Trophoblast cell (in vitro differentiated cells and primary cell): ENCODE measurements at regions not wholly inside any gene's neighbourhood (a gene's known extent, or its start where the extent isn't known, plus 50 kb on each side); places are given as distances from the start of the nearest gene placed in this dataset.

Experiments
- DNase-seq, 2 donors: peaks; one replicate each; pipeline ENCODE4 v3.0.0-alpha.2; 2016
- H2AFZ ChIP-seq: 2 replicates; pipeline ENCODE4 v1.6.1; 2013; ENCODE audit warnings: low read length, moderate library complexity, mild to moderate bottlenecking; ENCODE audit not compliant: insufficient read depth, poor library complexity
- H2AK5ac ChIP-seq: 2 replicates; pipeline ENCODE4 v1.6.1; 2013; ENCODE audit warnings: mild to moderate bottlenecking, low read length
- H2BK120ac ChIP-seq: 2 replicates; pipeline ENCODE4 v1.6.1; 2013; ENCODE audit warnings: low read length, mild to moderate bottlenecking, moderate library complexity; ENCODE audit not compliant: insufficient read depth, poor library complexity
- H2BK12ac ChIP-seq: 2 replicates; pipeline ENCODE4 v1.6.1; 2013; ENCODE audit warnings: mild to moderate bottlenecking, low read length, moderate library complexity
- H2BK5ac ChIP-seq: 2 replicates; pipeline ENCODE4 v1.6.1; 2013; ENCODE audit warnings: low read length, low read depth, moderate library complexity, mild to moderate bottlenecking; ENCODE audit not compliant: poor library complexity
- H3K14ac ChIP-seq: 2 replicates; pipeline ENCODE4 v1.6.1; 2013; ENCODE audit warnings: mild to moderate bottlenecking, low read length
- H3K18ac ChIP-seq: 2 replicates; pipeline ENCODE4 v1.6.1; 2013; ENCODE audit warnings: mild to moderate bottlenecking, low read length
- H3K23ac ChIP-seq: 2 replicates; pipeline ENCODE4 v1.6.1; 2013; ENCODE audit warnings: low read length
- H3K27ac ChIP-seq: 2 replicates; pipeline ENCODE4 v1.5.1; 2013; ENCODE audit warnings: low read depth, mild to moderate bottlenecking, inconsistent platforms, low read length, moderate library complexity
- H3K27me3 ChIP-seq: 2 replicates; pipeline ENCODE4 v1.6.1; 2013; ENCODE audit warnings: inconsistent platforms, mild to moderate bottlenecking, low read length, moderate library complexity; ENCODE audit not compliant: insufficient read depth
- H3K36me3 ChIP-seq, 2 experiments: 1 replicate in 1 of 2; 2 replicates in 1 of 2; pipeline ENCODE4 v1.6.1; 2013; ENCODE audit warnings: low read length in 2 of 2, mild to moderate bottlenecking in 2 of 2, moderate library complexity in 1 of 2; ENCODE audit not compliant: insufficient read depth in 2 of 2, control insufficient read depth in 1 of 2
- H3K4ac ChIP-seq: 2 replicates; pipeline ENCODE4 v1.6.1; 2013; ENCODE audit warnings: low read depth, mild to moderate bottlenecking, low read length, moderate library complexity
- H3K4me1 ChIP-seq, 2 experiments: 1 replicate in 1 of 2; 2 replicates in 1 of 2; pipeline ENCODE4 v1.6.1; 2013; ENCODE audit warnings: low read length in 2 of 2, mild to moderate bottlenecking in 2 of 2, moderate library complexity in 1 of 2; ENCODE audit not compliant: insufficient read depth in 2 of 2, control insufficient read depth in 1 of 2
- H3K4me2 ChIP-seq: 2 replicates; pipeline ENCODE4 v1.6.1; 2013; ENCODE audit warnings: inconsistent platforms, mild to moderate bottlenecking, low read length, moderate library complexity
- H3K4me3 ChIP-seq: 2 replicates; pipeline ENCODE4 v1.5.1; 2013; ENCODE audit warnings: mild to moderate bottlenecking, low read depth, low read length, inconsistent platforms
- H3K79me1 ChIP-seq: one replicate; pipeline ENCODE4 v1.6.1; 2013; ENCODE audit warnings: low read length
- H3K79me2 ChIP-seq: 2 replicates; pipeline ENCODE4 v1.6.1; 2013; ENCODE audit warnings: low read length, mild to moderate bottlenecking; ENCODE audit not compliant: control insufficient read depth, insufficient read depth, poor library complexity
- H3K9ac ChIP-seq: 2 replicates; pipeline ENCODE4 v1.6.1; 2013; ENCODE audit warnings: mild to moderate bottlenecking, low read length
- H3K9me3 ChIP-seq: 2 replicates; pipeline ENCODE4 v1.6.1; 2013; ENCODE audit warnings: low read depth, mild to moderate bottlenecking, control low read depth, inconsistent platforms, low read length; ENCODE audit not compliant: insufficient read depth
- H4K12ac ChIP-seq: 2 replicates; pipeline ENCODE4 v1.6.1; 2013; ENCODE audit warnings: low read depth, mild to moderate bottlenecking, low read length, moderate library complexity
- H4K8ac ChIP-seq: 2 replicates; pipeline ENCODE4 v1.6.1; 2013; ENCODE audit warnings: low read depth, mild to moderate bottlenecking, low read length, moderate library complexity
- H4K91ac ChIP-seq: one replicate; pipeline ENCODE4 v1.6.1; 2013; ENCODE audit warnings: low read depth, mild to moderate bottlenecking, low read length, moderate library complexity
- WGBS: extraction: QIAGEN DNeasy Blood & Tissue Kit; methylation state at CpG from one replicate; pipeline ENCODE4 v1.1.7; 2013; ENCODE audit warnings: missing lambda C conversion rate; ENCODE audit not compliant: insufficient read length, insufficient coverage; ENCODE audit errors: extremely low coverage; 5-methylcytosine and 5-hydroxymethylcytosine counted together

DNA sequence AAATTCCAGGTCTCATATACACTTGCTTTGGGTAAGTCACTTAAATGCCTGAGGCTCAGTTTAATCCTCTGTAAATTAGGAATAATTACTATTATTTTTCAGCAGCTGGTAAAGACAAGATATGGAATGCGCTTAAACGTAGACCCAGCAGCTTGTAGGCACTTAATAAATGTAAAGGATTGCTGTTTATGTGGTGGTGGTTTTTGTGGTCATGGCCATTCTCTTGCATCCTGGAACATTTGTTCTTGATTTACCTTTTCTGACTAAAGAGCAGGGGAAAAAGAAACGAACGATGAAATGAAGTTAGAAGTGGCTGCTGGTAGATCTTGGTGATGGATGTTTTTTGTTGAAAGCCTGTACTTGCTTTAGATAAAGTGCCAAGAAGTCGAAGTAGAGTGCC, 195.0 kb upstream of the FOXD3 start:
- no peaks in the 10 kb centered on the region for H3K36me3 ChIP-seq

DNA sequence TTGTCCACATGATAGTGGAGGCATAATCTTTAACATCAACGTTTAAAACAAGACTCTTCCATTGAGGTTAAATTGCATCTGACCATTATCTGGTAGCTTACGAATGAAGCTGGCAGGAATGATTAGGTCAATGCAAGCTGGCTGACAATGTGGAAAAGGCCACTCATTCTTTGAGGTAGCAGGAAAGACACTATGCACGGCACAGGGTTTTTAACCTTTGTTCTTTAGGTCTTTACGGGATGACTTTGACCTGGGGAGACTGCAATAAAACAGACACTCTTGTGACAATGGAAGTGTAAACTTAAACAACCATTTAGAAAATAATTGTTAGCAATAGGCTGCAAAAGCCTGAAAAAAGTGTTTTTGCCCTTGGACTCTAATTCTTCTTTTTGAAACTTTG, 193.8 kb upstream of the FOXD3 start:
- H4K91ac ChIP-seq: no peak overlapping the region
- no peaks in the 10 kb centered on the region for H3K27me3 ChIP-seq
- DNase-seq: no peak
- no peak overlapping the region for H3K14ac ChIP-seq
- H3K4ac ChIP-seq: no peak overlapping the region
- no peak overlapping the region for H2AK5ac ChIP-seq
- H3K79me2 ChIP-seq: no peaks in the 10 kb centered on the region
- H3K79me1 ChIP-seq: no peaks in the 10 kb centered on the region
- no peak overlapping the region for H3K9ac ChIP-seq
- H3K36me3 ChIP-seq: no peaks in the 10 kb centered on the region
- H3K4me1 ChIP-seq: no peaks in the 10 kb centered on the region
- H2BK120ac ChIP-seq: no peak overlapping the region
- no peak overlapping the region for H4K12ac ChIP-seq
- no peak overlapping the region for H2BK12ac ChIP-seq
- H3K23ac ChIP-seq: no peak overlapping the region
- H2BK5ac ChIP-seq: no peak overlapping the region
- H3K18ac ChIP-seq: no peak overlapping the region
- H2AFZ ChIP-seq: no peak overlapping the region
- no peak overlapping the region for H3K27ac ChIP-seq
- no peak overlapping the region for H3K4me3 ChIP-seq
- WGBS: no CpG with 5 or more reads among the region's 4 CpGs
- H3K4me2 ChIP-seq: no peak overlapping the region
- H3K9me3 ChIP-seq: no peaks in the 10 kb centered on the region
- no peak overlapping the region for H4K8ac ChIP-seq

More for the DNA sequence above, 195.0 kb upstream of the FOXD3 start:
- Histone ChIP-seq H2AK5ac (no peak overlapping the region), H3K79me2 (no peaks in the 10 kb centered on the region), H3K4me1 (no peaks in the 10 kb centered on the region), H2BK120ac (no peak overlapping the region), H3K18ac (no peak overlapping the region), H3K14ac (no peak overlapping the region), H4K91ac (no peak overlapping the region), H3K9me3 (no peaks in the 10 kb centered on the region), H3K4me2 (no peak overlapping the region), H3K27me3 (no peaks in the 10 kb centered on the region), H2BK5ac (no peak overlapping the region), H2BK12ac (no peak overlapping the region), H3K79me1 (no peaks in the 10 kb centered on the region), H3K23ac (no peak overlapping the region), H4K12ac (no peak overlapping the region), H4K8ac (no peak overlapping the region), H2AFZ (no peak overlapping the region), H3K4ac (no peak overlapping the region), H3K27ac (no peak overlapping the region), H3K4me3 (no peak overlapping the region), H3K9ac (no peak overlapping the region)
- WGBS: no CpG with 5 or more reads among the region's 5 CpGs
- no peak for DNase-seq

DNA sequence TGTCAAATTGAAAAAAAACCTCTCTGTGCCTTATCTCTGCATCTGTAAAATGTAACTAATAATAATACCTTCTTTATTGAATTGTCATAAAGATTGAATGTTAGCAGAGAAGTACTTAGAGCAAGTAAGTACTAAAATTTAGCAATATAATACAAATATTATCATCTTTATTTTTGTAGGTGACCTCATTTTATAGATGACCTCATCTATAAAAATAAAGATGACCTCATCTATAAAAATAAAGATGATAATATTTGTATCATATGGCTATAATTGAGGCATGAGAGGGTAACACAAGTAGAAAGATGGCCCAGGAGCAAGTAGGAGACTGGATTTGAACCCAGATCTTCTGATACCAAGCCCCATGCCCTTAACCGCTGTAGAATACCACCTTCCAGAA, 193.2 kb upstream of the FOXD3 start:
- Histone ChIP-seq H4K8ac (no peak overlapping the region), H2AFZ (no peak overlapping the region), H2BK12ac (no peak overlapping the region), H3K9ac (no peak overlapping the region), H4K91ac (no peak overlapping the region), H3K79me1 (no peaks in the 10 kb centered on the region), H3K79me2 (no peaks in the 10 kb centered on the region), H3K27ac (no peak overlapping the region), H3K4me1 (no peaks in the 10 kb centered on the region), H3K4me2 (no peak overlapping the region), H2AK5ac (no peak overlapping the region), H3K9me3 (no peaks in the 10 kb centered on the region), H3K36me3 (no peaks in the 10 kb centered on the region), H3K18ac (no peak overlapping the region), H3K4me3 (no peak overlapping the region), H3K27me3 (no peaks in the 10 kb centered on the region), H3K14ac (no peak overlapping the region), H2BK5ac (no peak overlapping the region), H3K23ac (no peak overlapping the region), H2BK120ac (no peak overlapping the region), H4K12ac (no peak overlapping the region), H3K4ac (no peak overlapping the region)
- DNase-seq: no peak
- WGBS: no CpG with 5 or more reads among the region's 1 CpG

DNA sequence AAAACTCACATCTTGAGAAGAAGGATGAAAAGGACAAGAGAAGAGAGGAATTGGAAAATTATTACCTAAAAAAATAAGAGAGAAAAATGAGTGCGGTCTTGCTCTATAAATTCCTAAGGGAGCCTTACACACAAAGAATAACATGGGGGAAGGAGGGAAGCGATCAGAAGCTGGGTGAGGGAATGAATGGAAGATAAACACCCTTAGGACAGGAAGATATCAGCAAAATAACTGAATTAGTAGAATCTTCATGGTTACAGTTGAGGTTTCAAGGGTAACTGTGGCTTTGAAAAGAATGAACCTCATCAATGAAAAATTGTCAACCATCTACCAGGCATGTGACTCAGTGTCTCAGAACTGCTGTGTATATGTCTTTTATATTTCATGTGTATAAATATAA, 192.5 kb upstream of the FOXD3 start:
- Histone ChIP-seq H4K91ac (no peak overlapping the region), H4K12ac (no peak overlapping the region), H2BK12ac (no peak overlapping the region), H2BK5ac (no peak overlapping the region), H3K79me1 (no peaks in the 10 kb centered on the region), H3K4me3 (no peak overlapping the region), H3K27ac (no peak overlapping the region), H2BK120ac (no peak overlapping the region), H3K4me1 (no peaks in the 10 kb centered on the region), H3K79me2 (no peaks in the 10 kb centered on the region), H3K36me3 (no peaks in the 10 kb centered on the region), H4K8ac (no peak overlapping the region), H3K9me3 (no peaks in the 10 kb centered on the region), H3K4me2 (no peak overlapping the region), H3K14ac (no peak overlapping the region), H3K4ac (no peak overlapping the region), H3K23ac (no peak overlapping the region), H3K27me3 (no peaks in the 10 kb centered on the region), H2AK5ac (no peak overlapping the region), H3K9ac (no peak overlapping the region), H3K18ac (no peak overlapping the region), H2AFZ (no peak overlapping the region)
- no peak for DNase-seq
- no CpG with 5 or more reads among the region's 2 CpGs for WGBS
